ENCODE measurements at regions not wholly inside any gene's neighbourhood (a gene's known extent, or its start where the extent isn't known, plus 50 kb on each side); places are given as distances from the start of the nearest gene placed in this dataset.

GRCh38 chr16:26524846-26525245 lies 541.9 kb upstream of the C16orf82 start (continued):
- TF ChIP-seq SOX13 (IDR thresholded peaks at IDR 0.05) (no peak), SOX13 (CRISPR knock-in tag; conservative IDR thresholded peaks at IDR 0.05 in 1 of 2, IDR thresholded peaks at IDR 0.05 in 1 of 2) (no peak), HCFC1 (IDR thresholded peaks at IDR 0.05; ENCODE audit: low read depth, low read length) (no peak), ZNF563 (CRISPR knock-in tag; IDR thresholded peaks at IDR 0.05) (no peak), ZNF33B (CRISPR knock-in tag; IDR thresholded peaks at IDR 0.05) (no peak), CREM (IDR thresholded peaks at IDR 0.05) (no peak), CREM (CRISPR knock-in tag; IDR thresholded peaks at IDR 0.05) (no peak)
- TF ChIP-seq, protein P1, sequence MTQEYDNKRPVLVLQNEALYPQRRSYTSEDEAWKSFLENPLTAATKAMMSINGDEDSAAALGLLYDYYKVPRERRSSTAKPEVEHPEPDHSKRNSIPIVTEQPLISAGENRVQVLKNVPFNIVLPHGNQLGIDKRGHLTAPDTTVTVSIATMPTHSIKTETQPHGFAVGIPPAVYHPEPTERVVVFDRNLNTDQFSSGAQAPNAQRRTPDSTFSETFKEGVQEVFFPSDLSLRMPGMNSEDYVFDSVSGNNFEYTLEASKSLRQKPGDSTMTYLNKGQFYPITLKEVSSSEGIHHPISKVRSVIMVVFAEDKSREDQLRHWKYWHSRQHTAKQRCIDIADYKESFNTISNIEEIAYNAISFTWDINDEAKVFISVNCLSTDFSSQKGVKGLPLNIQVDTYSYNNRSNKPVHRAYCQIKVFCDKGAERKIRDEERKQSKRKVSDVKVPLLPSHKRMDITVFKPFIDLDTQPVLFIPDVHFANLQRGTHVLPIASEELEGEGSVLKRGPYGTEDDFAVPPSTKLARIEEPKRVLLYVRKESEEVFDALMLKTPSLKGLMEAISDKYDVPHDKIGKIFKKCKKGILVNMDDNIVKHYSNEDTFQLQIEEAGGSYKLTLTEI (CRISPR knock-in tag; conservative IDR thresholded peaks at IDR 0.05) = no peak
- TF ChIP-seq, protein P2, sequence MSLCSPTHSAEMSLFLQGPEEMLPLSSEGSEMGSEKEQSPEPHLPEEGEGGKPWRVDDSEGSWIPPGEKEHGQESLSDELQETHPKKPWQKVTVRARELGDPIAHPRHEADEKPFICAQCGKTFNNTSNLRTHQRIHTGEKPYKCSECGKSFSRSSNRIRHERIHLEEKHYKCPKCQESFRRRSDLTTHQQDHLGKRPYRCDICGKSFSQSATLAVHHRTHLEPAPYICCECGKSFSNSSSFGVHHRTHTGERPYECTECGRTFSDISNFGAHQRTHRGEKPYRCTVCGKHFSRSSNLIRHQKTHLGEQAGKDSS (CRISPR knock-in tag; IDR thresholded peaks at IDR 0.05; ENCODE audit: borderline replicate concordance, low read depth) = no peak

DNA sequence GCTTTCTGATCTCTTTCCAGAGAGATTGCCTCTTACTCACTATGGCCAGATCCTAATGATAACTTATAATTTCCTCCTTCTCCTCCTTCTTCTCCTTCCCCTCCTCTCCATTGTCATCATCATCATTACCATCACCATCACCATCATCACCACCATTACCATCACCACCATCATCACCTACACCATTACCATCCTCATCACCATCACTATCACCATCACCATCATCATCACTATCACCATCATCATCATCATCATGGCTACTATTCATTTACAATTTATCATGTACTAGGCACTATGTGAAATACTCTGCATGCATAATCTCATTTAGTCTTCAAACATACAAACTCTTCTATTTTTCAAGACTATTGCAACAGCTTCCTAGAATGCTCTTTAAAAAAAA lies 540.9 kb upstream of the C16orf82 start:
- no peak for ATAC-seq
- intact Hi-C loops (cut with micrococcal nuclease; ENCODE audit: unreplicated experiment) = no loop called here
- CTCF ChIA-PET (ENCODE audit: low intra/inter-chr PET ratio, low total read pairs) = no interaction called here

More for the DNA sequence above, 540.9 kb upstream of the C16orf82 start:
- Histone ChIP-seq H3K4me2 (ENCODE audit: low read depth, low read length) (no peak overlapping the region), H3K9ac (ENCODE audit: insufficient read depth, low read depth, low read length) (no peak overlapping the region), H3K36me3 (replicated peaks in 1 of 2; ENCODE audit: control insufficient read depth in 1 of 2, insufficient read depth in 2 of 2, low read length in 2 of 2) (no peaks in the 10 kb centered on the region), H3K79me2 (ENCODE audit: insufficient read depth, low read length) (no peaks in the 10 kb centered on the region), H4K20me1 (ENCODE audit: insufficient read depth, low read length) (no peaks in the 10 kb centered on the region), H3K4me3 (replicated peaks in 1 of 3; ENCODE audit: insufficient read depth in 1 of 3, low read depth in 2 of 3, low read length in 3 of 3) (no peak overlapping the region), H3K27ac (ENCODE audit: extremely low read length, insufficient read depth, low read length) (no peak overlapping the region), H3K4me1 (ENCODE audit: insufficient read depth, low read length) (peaks cover 7% of the 10 kb centered on the region; the same call in 1 of the 2 replicates), H3K9me3 (ENCODE audit: low read length) (no peaks in the 10 kb centered on the region), H2AFZ (ENCODE audit: low read length) (no peak overlapping the region), H3K27me3 (ENCODE audit: control insufficient read depth in 1 of 2, insufficient read depth in 2 of 2, low read length in 2 of 2) (no peaks in the 10 kb centered on the region)
- in situ Hi-C loops (cut with HindIII; ENCODE audit: extremely low pct_ligation_motif_present, low pct_unique_long_range_greater_than_20kb) = no loop called here
- POLR2A ChIA-PET = no interaction called here
- no TSS peak for BruUV-seq (replicated peaks)
- no peak for TF ChIP-seq ZNF7 (CRISPR knock-in tag; IDR thresholded peaks at IDR 0.05)
- 0 out of 2 replicates have a peak, but pooled peaks have one; percentile 72 for TF ChIP-seq IKZF1 (IDR thresholded peaks at IDR 0.05)
- TF ChIP-seq PLRG1 (conservative IDR thresholded peaks at IDR 0.05) = 0 out of 2 replicates have a peak, but pooled peaks have one; percentile 77
- TF ChIP-seq JUNB (CRISPR knock-in tag; IDR thresholded peaks at IDR 0.05; ENCODE audit: borderline replicate concordance) = peak; percentile 21; the same call in 1 of the 2 replicates
- TF ChIP-seq CREB1 (IDR thresholded peaks at IDR 0.05) = peak; percentile 92
- TF ChIP-seq CREB1 (CRISPR knock-in tag; IDR thresholded peaks at IDR 0.05) = no peak
- FAIRE-seq (no peak), DNase-seq (ENCODE audit: low spot score) (no peak)

Data from HepG2 (cell line).